ENCODE measurements at regions not wholly inside any gene's neighbourhood (a gene's known extent, or its start where the extent isn't known, plus 50 kb on each side); places are given as distances from the start of the nearest gene placed in this dataset.

DNA sequence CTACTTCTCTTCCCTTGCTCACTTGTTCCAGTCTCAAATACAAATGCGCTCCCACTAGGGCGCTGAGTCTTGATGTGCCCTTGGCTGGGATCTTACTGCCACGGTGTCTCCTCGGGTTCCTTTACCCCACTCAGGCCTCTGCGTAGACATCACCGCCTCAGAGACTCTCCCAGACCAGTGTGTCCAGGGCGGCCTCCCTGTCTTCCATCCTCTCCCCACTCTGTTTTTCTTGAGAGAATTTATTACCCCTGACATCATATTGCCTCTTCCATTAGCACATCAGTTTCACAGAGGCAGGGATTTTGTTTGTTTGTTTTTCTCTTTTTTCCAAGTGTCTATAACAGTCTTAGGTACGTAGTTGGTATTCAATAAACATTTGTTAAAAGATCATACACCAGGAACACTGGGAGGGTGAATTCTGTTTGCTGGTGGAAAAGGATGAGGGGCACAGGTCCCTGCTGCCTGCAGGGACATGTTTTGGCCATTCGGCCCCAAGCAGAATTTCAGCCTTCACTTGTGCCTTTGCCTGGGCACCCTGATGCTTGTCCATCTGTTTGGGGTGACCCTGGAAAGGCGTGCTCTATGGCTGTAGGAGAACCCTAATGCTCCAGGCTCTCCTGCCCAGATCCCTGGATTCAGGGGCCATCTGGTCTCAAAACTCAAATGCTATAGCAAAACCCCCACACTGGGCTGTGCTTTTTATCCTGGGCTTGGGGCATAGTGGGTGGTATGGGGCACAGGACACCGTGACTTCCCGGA is 55.0 kb downstream of the RPL37A start:
- DNase-seq = no peak

DNA sequence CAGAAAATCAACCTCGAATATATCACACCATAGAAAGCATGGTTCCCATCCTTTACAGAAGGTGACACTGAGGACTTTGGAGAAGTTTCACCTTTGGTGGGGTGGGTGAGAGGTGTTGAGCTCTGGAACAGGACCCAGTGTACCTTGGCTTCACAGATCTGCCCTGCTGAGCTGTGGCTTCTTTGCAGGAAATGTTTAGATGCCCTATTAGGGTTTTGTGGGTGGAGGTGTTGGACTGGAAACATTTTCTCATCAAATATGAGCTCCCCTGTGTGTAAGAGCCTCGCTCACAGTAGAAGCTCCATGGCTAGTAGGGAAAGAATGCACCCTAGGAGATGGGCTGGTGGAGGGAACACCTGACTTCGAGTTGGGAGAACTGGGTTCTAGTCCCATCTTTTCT is 55.6 kb downstream of the RPL37A start:
- DNase-seq = peak in 1 of 5 experiments; percentile 9

DNA sequence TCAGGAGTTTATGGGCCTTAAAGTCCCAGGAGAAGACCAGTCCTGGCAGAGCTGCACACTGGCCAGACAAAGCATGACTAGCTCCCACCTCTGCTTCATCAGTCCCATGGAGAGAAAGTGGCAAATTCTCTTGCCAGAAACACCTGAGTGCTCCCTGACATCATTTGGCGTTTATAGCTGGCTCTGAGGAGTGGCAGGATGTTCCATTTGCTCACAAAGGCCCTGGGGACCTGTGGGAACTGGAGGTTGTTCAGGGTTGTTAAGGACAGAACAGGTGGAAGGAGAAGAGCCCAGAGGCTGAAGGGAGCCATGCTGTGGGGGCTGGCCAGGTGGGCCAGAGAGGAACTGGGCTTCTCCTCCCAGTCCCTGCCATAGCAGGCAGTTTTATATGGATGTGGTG is 56.1 kb downstream of the RPL37A start:
- DNase-seq = no peak

DNA sequence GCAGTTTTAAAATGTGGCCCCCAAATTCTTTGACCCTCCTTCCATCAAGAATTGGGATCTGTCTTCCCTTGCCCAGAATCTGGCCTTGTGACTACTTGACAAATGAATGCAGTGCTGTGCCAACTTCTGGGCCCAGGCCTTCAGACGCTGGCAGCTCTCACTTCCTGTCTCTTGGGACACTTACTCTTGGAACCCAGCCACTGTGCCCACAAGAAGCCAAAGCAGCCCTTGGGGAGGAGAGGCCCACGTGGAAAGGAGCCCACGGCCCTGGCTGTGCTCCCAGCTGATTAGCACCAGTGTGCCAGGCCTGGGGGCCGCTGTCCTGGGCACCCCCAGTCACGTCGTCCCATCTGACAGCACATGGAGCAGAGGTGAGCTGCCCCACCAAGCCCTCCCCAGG is 56.6 kb downstream of the RPL37A start:
- no peak for DNase-seq

- no peak for DNase-seq
These were observed 57.6 kb downstream of the RPL37A start for GRCh38 chr2:216556202-216556601.

DNA sequence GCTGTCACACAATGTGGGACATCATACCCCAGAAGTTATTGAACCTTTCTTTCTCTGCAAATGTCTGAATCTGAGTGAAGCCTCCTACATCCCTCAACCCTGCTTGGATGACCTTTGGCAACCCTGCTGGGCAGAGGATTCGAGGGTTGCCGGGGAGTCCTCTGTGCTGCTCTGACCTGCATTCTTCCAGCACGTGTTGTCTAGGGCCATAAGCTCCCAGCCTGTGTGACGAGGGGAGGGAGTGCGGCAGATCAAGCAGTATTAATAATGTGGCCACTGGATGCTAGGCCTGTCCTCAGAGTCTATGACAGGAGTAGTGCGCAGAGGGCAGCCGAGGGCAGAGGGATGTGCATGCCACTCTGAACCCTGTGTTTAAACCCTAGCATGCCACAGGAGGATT is 58.8 kb downstream of the RPL37A start:
- DNase-seq = no peak

DNA sequence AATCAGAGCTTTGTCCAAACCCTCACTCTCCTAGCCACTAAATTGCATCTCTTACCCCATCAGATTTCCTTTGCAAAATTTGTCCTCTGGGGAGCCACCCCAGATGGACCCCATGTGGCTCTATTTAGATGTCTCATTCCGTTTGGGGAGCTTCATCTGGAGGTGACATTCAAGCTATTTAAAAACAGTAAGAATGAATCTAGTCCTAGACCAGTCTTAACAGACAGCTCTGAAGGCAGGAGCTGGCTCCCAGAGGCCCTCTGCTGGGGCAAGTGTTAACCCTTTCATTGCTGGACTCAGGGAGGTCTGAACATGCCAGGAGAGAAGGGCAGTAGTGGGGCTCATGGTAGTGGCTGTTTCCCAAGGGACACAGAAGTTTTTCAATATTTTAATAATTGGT is 59.2 kb downstream of the RPL37A start:
- DNase-seq = no peak

DNA sequence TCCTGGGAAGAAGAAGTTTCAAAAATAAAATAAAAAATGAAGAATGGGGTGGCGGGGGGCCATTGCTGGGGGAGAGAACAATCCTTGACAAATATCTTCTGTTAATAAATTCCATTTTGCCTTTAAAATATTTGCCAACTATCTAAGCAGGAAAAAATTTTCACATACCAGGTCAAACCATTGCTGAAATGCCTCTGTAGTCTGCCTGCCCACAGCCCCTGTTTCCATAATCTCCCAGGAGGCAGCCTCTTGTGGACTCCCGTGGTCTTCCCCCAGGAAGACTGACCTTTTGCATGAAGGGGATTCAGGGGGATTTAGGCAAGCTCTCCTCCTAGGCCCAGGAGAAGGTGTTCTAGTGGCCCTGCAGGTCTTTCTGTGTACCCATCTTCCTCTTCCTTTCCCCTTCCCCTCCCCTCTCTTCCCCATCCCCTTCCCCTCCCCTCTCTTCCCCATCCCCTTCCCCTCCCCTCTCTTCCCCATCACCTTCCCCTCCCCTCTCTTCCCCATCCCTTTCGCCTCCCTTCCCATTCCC is 61.0 kb downstream of the RPL37A start:
- no peak for DNase-seq

- DNase-seq = no peak
These were observed 62.2 kb downstream of the RPL37A start for GRCh38 chr2:216560838-216561270.

GRCh38 chr2:216562696-216563435 is 64.2 kb downstream of the RPL37A start:
- DNase-seq = no peak

GRCh38 chr2:216563646-216564045 is 65.0 kb downstream of the RPL37A start:
- DNase-seq = no peak

- DNase-seq = no peak
These were observed 66.0 kb downstream of the RPL37A start for GRCh38 chr2:216564611-216565010.

GRCh38 chr2:216565956-216566355 is 67.3 kb upstream of the IGFBP2 start:
- DNase-seq = no peak

DNA sequence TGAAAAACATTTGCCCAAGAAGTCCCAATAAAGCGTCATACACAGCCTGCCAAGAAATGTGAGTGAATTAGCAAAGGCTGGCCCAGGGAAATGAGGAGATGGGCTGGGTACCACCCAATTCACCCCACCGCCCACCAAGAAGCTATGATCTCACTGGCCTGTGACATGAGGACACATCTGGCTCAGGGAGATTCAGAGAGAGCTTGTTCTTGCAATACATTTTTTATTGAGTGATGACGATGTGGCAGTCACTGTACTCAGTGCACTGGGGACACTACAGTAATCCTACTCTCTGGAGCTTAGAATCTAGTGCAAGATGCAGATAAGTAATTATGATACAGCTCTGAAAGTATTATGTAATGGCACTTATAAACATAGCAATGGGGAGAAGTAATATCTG is 64.6 kb upstream of the IGFBP2 start:
- DNase-seq = no peak

GRCh38 chr2:216569765-216570164 is 63.5 kb upstream of the IGFBP2 start:
- DNase-seq = no peak

DNA sequence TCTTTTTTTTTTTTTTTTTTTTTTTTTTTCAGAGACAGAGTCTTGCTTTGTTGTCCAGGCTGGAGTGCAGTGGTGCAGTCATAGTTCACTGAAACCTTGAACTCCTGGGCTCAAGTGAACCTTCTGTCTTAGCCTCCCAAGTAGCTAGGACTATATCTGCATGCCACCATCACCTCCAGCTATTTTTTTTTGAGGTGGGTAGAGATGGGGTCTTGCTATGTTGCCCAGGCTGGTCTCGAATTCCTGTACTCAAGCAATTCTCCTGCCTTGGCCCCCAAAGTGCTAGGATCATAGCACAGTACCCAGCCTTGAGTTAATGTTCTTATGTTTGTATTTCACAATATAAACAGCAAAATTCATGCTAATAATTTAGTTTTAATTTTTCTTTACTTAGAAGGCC is 62.9 kb upstream of the IGFBP2 start:
- no peak for DNase-seq

DNA sequence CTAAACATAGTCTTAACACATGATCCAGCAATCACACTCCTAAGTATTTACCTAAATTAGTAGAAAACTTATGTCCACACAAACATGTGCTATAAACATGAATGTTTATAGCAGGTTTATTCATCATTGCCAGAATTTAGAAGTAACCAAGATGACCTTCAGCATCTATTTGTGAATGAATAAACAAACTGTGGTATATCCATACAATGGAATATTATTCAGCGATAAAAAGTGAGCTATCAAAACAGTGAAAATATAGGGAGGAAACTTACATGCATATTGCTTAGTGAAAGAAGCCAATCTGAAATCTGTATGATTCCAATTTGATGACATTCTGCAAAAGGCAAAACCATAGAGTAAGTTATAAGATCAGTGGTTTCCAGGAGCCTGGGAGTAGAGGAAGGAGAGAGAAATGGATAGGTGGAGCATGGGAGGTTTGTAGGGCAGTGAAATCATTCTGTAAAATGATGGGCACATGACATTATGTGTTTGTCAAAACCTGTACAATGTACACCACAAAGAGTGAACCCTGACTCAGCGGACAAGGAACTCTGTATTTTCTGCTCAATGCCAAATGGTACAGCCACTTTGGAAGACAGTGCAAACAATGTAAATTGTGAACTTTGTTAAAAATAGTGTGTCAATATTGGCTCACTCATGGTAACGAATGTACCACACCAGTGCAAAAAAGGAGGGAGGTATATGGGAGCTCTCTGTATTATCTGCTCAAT is 61.9 kb upstream of the IGFBP2 start:
- DNase-seq = no peak

DNA sequence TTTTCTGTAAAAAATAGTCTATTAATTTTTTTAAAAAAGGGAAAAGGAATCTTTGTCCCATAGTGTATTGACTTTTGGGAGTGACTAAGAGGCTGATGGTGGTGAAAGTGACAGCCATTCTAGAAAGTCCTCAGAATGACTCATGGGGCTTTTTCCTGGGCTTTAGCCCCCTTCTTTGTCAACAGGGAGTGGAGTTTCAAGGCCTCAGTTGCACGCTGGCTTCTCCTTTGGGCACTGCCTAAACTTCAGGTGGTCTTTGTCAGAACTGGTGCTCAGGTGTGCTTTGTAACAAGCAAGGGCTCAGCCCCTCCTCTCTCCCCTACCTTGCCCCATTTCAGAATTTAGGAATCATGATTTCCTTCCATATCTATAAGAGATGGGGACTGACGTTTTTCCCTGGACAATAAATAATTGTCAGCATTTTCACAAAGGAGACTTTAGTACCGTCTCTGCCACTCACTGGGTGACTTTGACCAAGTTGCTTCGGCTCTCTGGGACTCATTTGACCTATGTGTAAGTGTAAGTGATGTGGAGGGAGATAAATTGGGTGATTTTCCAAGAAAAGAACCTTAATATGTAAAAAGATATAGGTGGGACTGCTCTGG is 61.2 kb upstream of the IGFBP2 start:
- DNase-seq = no peak

DNA sequence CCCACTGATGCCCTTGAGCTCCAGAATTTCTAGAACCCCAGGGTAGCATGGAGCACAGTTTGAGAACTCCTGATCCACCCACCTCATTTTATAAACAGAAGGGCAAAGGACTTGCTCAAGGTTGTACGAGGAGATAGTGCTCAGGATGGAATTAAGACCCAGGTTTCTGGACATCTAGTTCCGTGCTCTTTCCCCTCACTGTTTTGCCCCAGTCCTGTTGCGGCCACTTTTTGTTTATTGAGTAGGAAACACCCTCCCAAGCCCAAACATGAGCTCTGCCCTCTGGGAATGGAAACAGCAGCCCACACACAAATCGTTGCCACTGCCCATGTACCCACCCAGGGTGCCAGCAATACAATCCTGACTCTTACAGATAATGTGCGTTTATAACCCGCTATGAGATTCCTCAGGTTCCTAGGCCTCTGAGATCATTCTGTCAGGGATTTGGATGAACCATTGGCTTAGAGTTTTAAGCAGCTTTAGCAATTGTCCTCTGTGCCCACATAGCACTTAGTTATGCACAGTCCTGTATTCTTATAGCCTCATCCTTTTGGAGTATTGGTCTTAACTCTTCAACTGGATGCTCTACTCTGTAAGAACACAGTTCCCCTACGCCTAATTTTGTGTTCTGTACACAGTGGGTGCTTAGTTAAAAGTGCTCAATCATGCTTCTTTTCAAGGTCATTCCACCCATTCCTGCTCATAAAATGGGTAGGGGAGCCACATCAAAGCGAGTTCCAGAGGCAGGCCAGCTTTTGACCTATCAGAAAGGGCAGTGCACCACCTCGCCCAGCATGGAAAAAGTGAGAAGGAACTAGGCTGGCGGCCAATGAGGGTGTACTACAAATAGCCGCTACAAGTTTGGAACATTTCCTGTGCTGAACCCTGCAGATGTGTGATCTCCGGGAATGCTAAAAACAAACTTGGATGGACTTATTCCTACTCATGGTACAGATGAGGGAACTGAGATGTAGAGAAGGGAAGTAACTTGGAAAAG is 60.3 kb upstream of the IGFBP2 start:
- DNase-seq = no peak

- DNase-seq = no peak
These were observed 59.2 kb upstream of the IGFBP2 start for GRCh38 chr2:216574046-216574445.

GRCh38 chr2:216574586-216574985 is 58.6 kb upstream of the IGFBP2 start:
- DNase-seq = no peak

- no peak for DNase-seq
These were observed 57.8 kb upstream of the IGFBP2 start for GRCh38 chr2:216575465-216575864.
